DOHH2 (cell line): ENCODE measurements at regions not wholly inside any gene's neighbourhood (a gene's known extent, or its start where the extent isn't known, plus 50 kb on each side); places are given as distances from the start of the nearest gene placed in this dataset.

Experiments used
- CTCF ChIP-seq: fragments of 200-600 bp; sonication (generic); IDR thresholded peaks from one replicate; pipeline ENCODE4 v1.5.1; 2014; ENCODE audit warnings: antibody characterized with exemption, mild to moderate bottlenecking, low read depth, low read length; ENCODE audit not compliant: poor library complexity, severe bottlenecking
- EZH2phosphoT487 ChIP-seq: fragments of 200-600 bp; sonication (generic); IDR thresholded peaks from 2 replicates; pipeline ENCODE4 v1.6.1; 2017; ENCODE audit warnings: borderline replicate concordance, mild to moderate bottlenecking, antibody characterized with exemption, low read length, moderate library complexity, mixed read lengths

GRCh38 chr4:115803825-115804224, 690.4 kb upstream of the NDST4 start:
- TF ChIP-seq CTCF, result no peak
- no peak for TF ChIP-seq EZH2phosphoT487
